Lung (tissue), 11 donors: ENCODE measurements at regions not wholly inside any gene's neighbourhood (a gene's known extent, or its start where the extent isn't known, plus 50 kb on each side); places are given as distances from the start of the nearest gene placed in this dataset.

Source experiments
- ATAC-seq: fragments of 200-7000 bp; cut with Tn5 transposase; one replicate; pipeline ENCODE4 v1.9.1; 2020; ENCODE audit warnings: moderate number of reproducible peaks; ENCODE audit not compliant: insufficient read depth, low FRiP score
- DNase-seq, 3 donors: peaks; one replicate each; pipeline ENCODE4 v3.0.0-alpha.2; 2013 to 2017
- H3K27ac ChIP-seq, 2 donors: one replicate each; pipeline ENCODE4 v1.5.1; 2013; ENCODE audit warnings: mild to moderate bottlenecking in 2 of 2, moderate library complexity in 2 of 2, control low read depth in 1 of 2, inconsistent platforms in 1 of 2, low read depth in 1 of 2, low read length in 1 of 2
- H3K27me3 ChIP-seq, 3 donors: one replicate each; pipeline ENCODE4 v1.5.1; 2013; ENCODE audit warnings: low read length in 2 of 3; ENCODE audit not compliant: control insufficient read depth in 3 of 3, insufficient read depth in 3 of 3
- H3K36me3 ChIP-seq, 4 donors: one replicate each; pipeline ENCODE4 v1.5.1; 2013; ENCODE audit warnings: low read length in 4 of 4, mild to moderate bottlenecking in 1 of 4, moderate library complexity in 1 of 4; ENCODE audit not compliant: control insufficient read depth in 4 of 4, insufficient read depth in 4 of 4
- H3K4me1 ChIP-seq, 5 donors: one replicate each; pipeline ENCODE4 v1.5.1; 2013; ENCODE audit warnings: low read length in 5 of 5, mild to moderate bottlenecking in 2 of 5, moderate library complexity in 1 of 5; ENCODE audit not compliant: control insufficient read depth in 5 of 5, insufficient read depth in 5 of 5
- H3K4me3 ChIP-seq: one replicate; pipeline ENCODE4 v1.5.1; 2013; ENCODE audit warnings: mild to moderate bottlenecking, control low read depth, moderate library complexity
- H3K9ac ChIP-seq, 2 donors: one replicate each; pipeline ENCODE4 v1.5.1; 2013; ENCODE audit warnings: low read length in 2 of 2, control low read depth in 1 of 2; ENCODE audit not compliant: insufficient read depth in 1 of 2
- H3K9me3 ChIP-seq, 4 donors: one replicate each; pipeline ENCODE4 v1.5.1; 2013; ENCODE audit warnings: low read length in 3 of 4, mild to moderate bottlenecking in 1 of 4, moderate library complexity in 1 of 4; ENCODE audit not compliant: control insufficient read depth in 4 of 4, insufficient read depth in 3 of 4
- WGBS, 2 donors: extraction: QIAGEN DNeasy Blood & Tissue Kit; methylation state at CpG; one replicate each; pipeline ENCODE4 v1.1.7; 2013; 5-methylcytosine and 5-hydroxymethylcytosine counted together
- TF ChIP-seq, protein P1 (sequence below): IDR thresholded peaks from 2 replicates; pipeline ENCODE4 v1.5.1; 2012; ENCODE audit warnings: mild to moderate bottlenecking; ENCODE audit errors: control extremely low read depth, extremely low read depth
- donor health status: control.
- donor health status: control.
- donor health status: Bipolar disorder and iron deficiency.
- donor health status: healthy.
- donor health status: DM: yes; HTN: yes; CAD: no.

DNA sequence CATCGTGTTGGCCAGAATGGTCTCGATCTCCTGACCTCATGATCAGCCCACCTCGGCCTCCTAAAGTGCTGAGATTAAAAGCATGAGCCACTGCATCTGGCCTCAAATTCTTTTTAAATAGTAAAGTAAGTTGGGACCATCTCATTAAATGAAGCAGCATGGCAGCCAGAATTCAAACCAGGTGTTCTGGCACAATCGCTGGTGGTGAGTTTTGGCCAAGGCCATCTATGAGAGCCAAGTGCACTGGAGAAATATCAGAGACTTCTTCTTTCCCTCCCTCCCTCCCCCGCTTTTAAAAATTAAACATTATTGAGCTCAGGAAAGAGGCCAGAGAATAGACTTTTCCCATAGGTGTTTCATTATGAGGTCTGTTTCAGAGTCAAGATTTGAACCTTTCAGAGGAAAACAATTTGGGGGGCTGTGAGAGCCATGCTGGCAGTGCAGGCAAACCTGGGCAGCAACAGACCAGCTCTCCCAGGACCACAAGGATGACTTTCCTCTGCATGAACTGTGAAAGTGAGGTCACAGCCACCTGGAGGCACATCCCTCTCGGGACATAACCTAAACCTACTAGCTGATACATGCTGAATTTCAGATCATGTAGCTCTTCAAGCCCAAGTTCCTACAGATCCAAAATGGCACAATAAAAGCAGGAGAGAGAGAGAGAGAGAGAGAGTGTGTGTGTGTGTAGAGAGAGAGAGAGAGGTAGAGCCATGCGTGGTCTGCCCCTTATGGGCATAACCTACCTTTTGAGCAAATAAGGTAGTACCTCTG, 94.6 kb upstream of the DMRT1 start:
- Histone ChIP-seq H3K9ac (no peak overlapping the region), H3K36me3 (peaks cover 0 to 24% (median 10%) of the 10 kb centered on the region in 4 donors), H3K4me1 (peaks cover 0 to 6% (median 0%) of the 10 kb centered on the region in 5 donors), H3K27me3 (no peaks in the 10 kb centered on the region), H3K4me3 (no peak overlapping the region), H3K9me3 (peaks cover 0 to 2% (median 0%) of the 10 kb centered on the region in 4 donors), H3K27ac (no peak overlapping the region)
- no peak for ATAC-seq
- DNase-seq = no peak
- WGBS, 2 donors = 95 to 99% methylated on average over 7 of the region's 7 CpGs
- TF ChIP-seq, protein P1, sequence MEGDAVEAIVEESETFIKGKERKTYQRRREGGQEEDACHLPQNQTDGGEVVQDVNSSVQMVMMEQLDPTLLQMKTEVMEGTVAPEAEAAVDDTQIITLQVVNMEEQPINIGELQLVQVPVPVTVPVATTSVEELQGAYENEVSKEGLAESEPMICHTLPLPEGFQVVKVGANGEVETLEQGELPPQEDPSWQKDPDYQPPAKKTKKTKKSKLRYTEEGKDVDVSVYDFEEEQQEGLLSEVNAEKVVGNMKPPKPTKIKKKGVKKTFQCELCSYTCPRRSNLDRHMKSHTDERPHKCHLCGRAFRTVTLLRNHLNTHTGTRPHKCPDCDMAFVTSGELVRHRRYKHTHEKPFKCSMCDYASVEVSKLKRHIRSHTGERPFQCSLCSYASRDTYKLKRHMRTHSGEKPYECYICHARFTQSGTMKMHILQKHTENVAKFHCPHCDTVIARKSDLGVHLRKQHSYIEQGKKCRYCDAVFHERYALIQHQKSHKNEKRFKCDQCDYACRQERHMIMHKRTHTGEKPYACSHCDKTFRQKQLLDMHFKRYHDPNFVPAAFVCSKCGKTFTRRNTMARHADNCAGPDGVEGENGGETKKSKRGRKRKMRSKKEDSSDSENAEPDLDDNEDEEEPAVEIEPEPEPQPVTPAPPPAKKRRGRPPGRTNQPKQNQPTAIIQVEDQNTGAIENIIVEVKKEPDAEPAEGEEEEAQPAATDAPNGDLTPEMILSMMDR = no peak

DNA sequence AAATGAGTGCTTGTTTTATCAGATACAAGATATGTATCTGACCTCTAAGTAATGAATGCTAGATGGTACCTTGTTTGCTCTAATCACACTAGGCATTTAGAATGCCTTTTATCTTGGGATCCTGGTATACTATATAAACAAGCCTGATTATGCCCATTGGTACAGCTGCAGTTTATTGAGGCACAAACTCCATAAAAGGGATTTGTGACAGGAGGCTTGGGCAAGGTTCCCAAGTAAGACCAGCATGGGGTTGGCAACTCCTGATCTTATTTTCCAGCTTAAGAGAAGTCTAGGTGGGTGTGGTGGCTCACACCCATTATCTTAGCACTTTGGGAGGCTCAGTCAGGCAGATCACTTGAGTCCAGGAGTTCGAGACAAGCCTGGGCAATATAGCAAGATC, 93.9 kb upstream of the DMRT1 start:
- WGBS, 2 donors = 95% methylated on average over 1 of the region's 1 CpG
- H3K4me3 ChIP-seq = no peak overlapping the region
- no peak overlapping the region for H3K9ac ChIP-seq
- no peak for DNase-seq
- H3K4me1 ChIP-seq = peaks cover 0 to 8% (median 0%) of the 10 kb centered on the region in 5 donors
- H3K9me3 ChIP-seq = peaks cover 0 to 2% (median 0%) of the 10 kb centered on the region in 4 donors
- H3K27me3 ChIP-seq = no peaks in the 10 kb centered on the region
- no peak for ATAC-seq
- H3K36me3 ChIP-seq = peaks cover 0 to 18% (median 7%) of the 10 kb centered on the region in 4 donors
- TF ChIP-seq, protein P1 = no peak
- peak overlapping the region in 1 of 2 donors; percentile 26 for H3K27ac ChIP-seq

DNA sequence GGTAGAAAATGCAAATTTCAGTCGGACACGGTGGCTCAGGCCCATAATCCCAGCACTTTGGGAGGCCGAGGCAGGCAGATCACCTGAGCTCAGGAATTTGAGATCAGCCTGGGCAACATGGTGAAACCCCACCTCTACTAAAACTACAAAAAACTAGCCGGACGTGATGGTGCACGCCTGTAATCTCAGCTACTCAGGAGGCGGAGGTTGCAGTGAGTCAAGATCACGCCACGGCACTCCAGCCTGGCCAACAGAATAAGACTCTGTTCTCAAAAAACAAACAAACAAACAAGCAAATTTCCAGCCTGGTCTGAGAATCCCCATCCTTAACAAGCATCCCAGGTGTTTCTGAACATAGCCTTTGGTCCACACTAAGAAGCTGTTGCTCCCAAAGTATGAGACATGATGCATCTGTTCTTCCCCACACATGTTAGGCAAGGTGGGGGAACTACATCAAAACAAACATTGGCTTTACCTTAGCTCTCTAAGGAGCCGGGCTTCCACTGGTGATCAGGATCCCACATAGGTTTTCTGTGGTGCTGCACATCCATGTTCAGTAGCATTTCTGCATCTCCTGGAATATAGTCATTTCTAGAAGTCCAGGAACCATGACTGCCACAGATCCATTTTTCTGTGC, 92.5 kb upstream of the DMRT1 start:
- ATAC-seq (no peak), DNase-seq (no peak)
- Histone ChIP-seq H3K27ac (peak overlapping the region in 1 of 2 donors; percentile 12), H3K36me3 (peaks cover 0 to 12% (median 5%) of the 10 kb centered on the region in 4 donors), H3K9me3 (peaks cover 0 to 2% (median 0%) of the 10 kb centered on the region in 4 donors), H3K9ac (no peak overlapping the region), H3K4me1 (peaks cover 0 to 8% (median 0%) of the 10 kb centered on the region in 5 donors), H3K27me3 (no peaks in the 10 kb centered on the region), H3K4me3 (no peak overlapping the region)
- TF ChIP-seq, protein P1 = no peak
- 83 to 84% methylated on average over 10 of the region's 10 CpGs for WGBS, 2 donors
